H9 (cell line): ENCODE measurements at regions not wholly inside any gene's neighbourhood (a gene's known extent, or its start where the extent isn't known, plus 50 kb on each side); places are given as distances from the start of the nearest gene placed in this dataset.

ENCODE experiments used
- DNase-seq: peaks from one replicate; pipeline ENCODE4 v3.0.0-alpha.2; 2017
- H2AFZ ChIP-seq: one replicate; pipeline ENCODE4 v1.6.1; 2013; ENCODE audit warnings: mild to moderate bottlenecking, low read length, control low read depth, moderate library complexity
- H2AK5ac ChIP-seq: 2 replicates; pipeline ENCODE4 v1.6.1; 2013; ENCODE audit warnings: low read length, control low read depth, mixed read lengths; ENCODE audit not compliant: insufficient read length
- H2BK120ac ChIP-seq: one replicate; pipeline ENCODE4 v1.6.1; 2013; ENCODE audit warnings: low read depth, mild to moderate bottlenecking, low read length, control low read depth, inconsistent platforms; ENCODE audit not compliant: poor library complexity, severe bottlenecking
- H2BK12ac ChIP-seq: 2 replicates; pipeline ENCODE4 v1.6.1; 2013; ENCODE audit warnings: low read length, control low read depth, mixed read lengths, low read depth; ENCODE audit not compliant: insufficient read length
- H2BK15ac ChIP-seq: 2 replicates; pipeline ENCODE4 v1.6.1; 2013; ENCODE audit warnings: low read depth, low read length, control low read depth
- H2BK20ac ChIP-seq: one replicate; pipeline ENCODE4 v1.6.1; 2013; ENCODE audit warnings: low read depth, mild to moderate bottlenecking, low read length, control low read depth, inconsistent platforms; ENCODE audit not compliant: poor library complexity, severe bottlenecking
- H2BK5ac ChIP-seq: 2 replicates; pipeline ENCODE4 v1.6.1; 2013; ENCODE audit warnings: low read length, control low read depth, mixed read lengths; ENCODE audit not compliant: insufficient read length
- H3K14ac ChIP-seq: 2 replicates; pipeline ENCODE4 v1.6.1; 2013; ENCODE audit warnings: low read length, control low read depth; ENCODE audit not compliant: insufficient read depth
- H3K18ac ChIP-seq: 2 replicates; pipeline ENCODE4 v1.6.1; 2013; ENCODE audit warnings: low read depth, mild to moderate bottlenecking, mixed read lengths, low read length, control low read depth; ENCODE audit not compliant: insufficient read length
- H3K23ac ChIP-seq: 2 replicates; pipeline ENCODE4 v1.6.1; 2013; ENCODE audit warnings: low read length, control low read depth, mixed read lengths, low read depth; ENCODE audit not compliant: insufficient read length
- H3K23me2 ChIP-seq: 2 replicates; pipeline ENCODE4 v1.6.1; 2013; ENCODE audit warnings: low read depth, mild to moderate bottlenecking, mixed read lengths, low read length, control low read depth; ENCODE audit not compliant: insufficient read length, poor library complexity, severe bottlenecking
- H3K27ac ChIP-seq: 2 replicates; pipeline ENCODE4 v1.5.1; 2013; ENCODE audit warnings: low read length, control low read depth, mixed read lengths, low read depth; ENCODE audit not compliant: insufficient read length
- H3K27me3 ChIP-seq: 2 replicates; pipeline ENCODE4 v1.6.1; 2013; ENCODE audit warnings: low read length, control low read depth, inconsistent platforms; ENCODE audit not compliant: insufficient read depth
- H3K4ac ChIP-seq: 2 replicates; pipeline ENCODE4 v1.6.1; 2013; ENCODE audit warnings: low read depth, mild to moderate bottlenecking, control low read depth, inconsistent platforms, low read length, moderate library complexity
- H3K4me1 ChIP-seq: 2 replicates; pipeline ENCODE4 v1.6.1; 2013; ENCODE audit warnings: low read length, control low read depth, inconsistent platforms; ENCODE audit not compliant: insufficient read depth
- H3K4me2 ChIP-seq: 2 replicates; pipeline ENCODE4 v1.6.1; 2013; ENCODE audit warnings: low read length, control low read depth, mixed read lengths; ENCODE audit not compliant: insufficient read length, insufficient read depth
- H3K56ac ChIP-seq: 2 replicates; pipeline ENCODE4 v1.6.1; 2013; ENCODE audit warnings: low read depth, mild to moderate bottlenecking, mixed read lengths, low read length, control low read depth; ENCODE audit not compliant: insufficient read length
- H3K79me1 ChIP-seq: 2 replicates; pipeline ENCODE4 v1.6.1; 2013; ENCODE audit warnings: low read depth, mild to moderate bottlenecking, moderate library complexity, low read length, control low read depth, inconsistent platforms; ENCODE audit not compliant: insufficient read depth, poor library complexity, severe bottlenecking
- H3K79me2 ChIP-seq: 2 replicates; pipeline ENCODE4 v1.6.1; 2013; ENCODE audit warnings: low read length, control low read depth, inconsistent platforms; ENCODE audit not compliant: insufficient read depth
- H3K9ac ChIP-seq: 2 replicates; pipeline ENCODE4 v1.6.1; 2013; ENCODE audit warnings: low read length, control low read depth, mixed read lengths; ENCODE audit not compliant: insufficient read length; ENCODE audit errors: extremely low read depth
- H3K9me3 ChIP-seq: one replicate; pipeline ENCODE4 v1.6.1; 2013; ENCODE audit warnings: low read depth, low read length, inconsistent platforms; ENCODE audit not compliant: control insufficient read depth
- H3T11ph ChIP-seq: one replicate; pipeline ENCODE4 v1.6.1; 2013; ENCODE audit warnings: mild to moderate bottlenecking, low read length, control low read depth, inconsistent platforms
- H4K20me1 ChIP-seq: one replicate; pipeline ENCODE4 v1.6.1; 2013; ENCODE audit not compliant: control insufficient read depth, insufficient read length, insufficient read depth
- H4K5ac ChIP-seq: 2 replicates; pipeline ENCODE4 v1.6.1; 2013; ENCODE audit warnings: low read depth, mild to moderate bottlenecking, mixed read lengths, low read length, control low read depth; ENCODE audit not compliant: insufficient read length
- H4K8ac ChIP-seq: replicated peaks from 2 replicates; pipeline ENCODE4 v1.6.1; 2013; ENCODE audit warnings: low read length, control low read depth, mixed read lengths, low read depth; ENCODE audit not compliant: insufficient read length
- H4K91ac ChIP-seq: 2 replicates; pipeline ENCODE4 v1.6.1; 2013; ENCODE audit warnings: low read depth, mild to moderate bottlenecking, moderate library complexity, mixed read lengths, low read length, control low read depth; ENCODE audit not compliant: insufficient read length
- H3K27ac Mint-ChIP-seq, 3 experiments: 2 replicates in 2 of 3; 3 replicates in 1 of 3; pipeline ENCODE4 v1.8.0; 2020 to 2021; ENCODE audit warnings: mixed read lengths in 3 of 3, mild to moderate bottlenecking in 1 of 3, moderate library complexity in 1 of 3
- H3K27me3 Mint-ChIP-seq: 2 replicates; pipeline ENCODE4 v1.8.0; 2021; ENCODE audit warnings: low read depth, mild to moderate bottlenecking, moderate library complexity, mixed read lengths
- H3K36me3 Mint-ChIP-seq, 3 experiments: 2 replicates in 2 of 3; 3 replicates in 1 of 3; pipeline ENCODE4 v1.8.0; 2020 to 2021; ENCODE audit warnings: low read depth in 3 of 3, mixed read lengths in 3 of 3; ENCODE audit not compliant: insufficient read depth in 1 of 3
- H3K4me1 Mint-ChIP-seq, 2 experiments: 2 replicates each; pipeline ENCODE4 v1.8.0; 2020; ENCODE audit warnings: mixed read lengths in 2 of 2
- H3K4me3 Mint-ChIP-seq, 2 experiments: 2 replicates in 1 of 2; 3 replicates in 1 of 2; pipeline ENCODE4 v1.8.0; 2020 to 2021; ENCODE audit warnings: mild to moderate bottlenecking in 2 of 2, mixed read lengths in 2 of 2, moderate library complexity in 1 of 2
- H3K9me3 Mint-ChIP-seq, 2 experiments: 2 replicates in 1 of 2; 3 replicates in 1 of 2; pipeline ENCODE4 v1.8.0; 2020; ENCODE audit warnings: mild to moderate bottlenecking in 2 of 2, mixed read lengths in 2 of 2, moderate library complexity in 1 of 2
- CTCF ChIP-seq: fragments of 200-600 bp; sonication (generic); conservative IDR thresholded peaks from 3 replicates; pipeline ENCODE4 v1.8.0; 2021; ENCODE audit warnings: antibody characterized with exemption, mild to moderate bottlenecking
- WGBS: extraction: QIAGEN DNeasy Blood & Tissue Kit; methylation state at CpG from one replicate; pipeline ENCODE4 v1.1.7; 2013; ENCODE audit warnings: missing lambda C conversion rate, low lambda C conversion rate, mixed read lengths; ENCODE audit not compliant: insufficient read length; ENCODE audit errors: extremely low coverage; 5-methylcytosine and 5-hydroxymethylcytosine counted together

DNA sequence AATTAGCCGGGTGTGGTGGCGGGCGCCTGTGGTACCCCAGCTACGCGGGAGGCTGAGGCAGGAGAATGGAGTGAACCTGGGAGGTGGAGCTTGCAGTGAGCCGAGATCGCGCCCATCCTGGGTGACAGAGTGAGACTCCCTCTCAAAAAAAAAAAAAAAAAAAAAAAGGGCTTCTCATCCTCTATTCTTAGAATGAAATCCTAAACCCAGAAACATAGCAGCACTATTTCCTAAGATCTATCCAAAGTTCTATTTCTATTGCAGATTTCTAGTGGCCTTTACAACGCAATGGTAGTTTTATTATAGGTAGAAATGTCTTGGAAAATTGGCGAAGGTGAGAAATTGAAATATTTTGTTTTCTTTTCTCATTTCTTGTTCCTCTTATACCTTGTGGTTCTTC lies 501.0 kb upstream of the SETBP1 start:
- Mint-ChIP-seq H3K9me3 (no peaks in the 10 kb centered on the region), H3K4me1 (peaks cover 3% of the 10 kb centered on the region in 2 experiments; a peak in 1 of 4 replicates), H3K27ac (no peak overlapping the region), H3K36me3 (no peaks in the 10 kb centered on the region), H3K4me3 (no peak overlapping the region), H3K27me3 (no peaks in the 10 kb centered on the region)
- Histone ChIP-seq H3K4me1 (no peaks in the 10 kb centered on the region), H3K4me2 (no peak overlapping the region), H2BK12ac (no peak overlapping the region), H3K14ac (no peak overlapping the region), H3K27ac (no peak overlapping the region), H3K23ac (no peak overlapping the region), H4K91ac (no peak overlapping the region), H4K5ac (no peak overlapping the region), H3K9ac (no peak overlapping the region), H3K9me3 (no peaks in the 10 kb centered on the region), H2BK15ac (no peak overlapping the region), H3K56ac (no peak overlapping the region), H3K79me2 (no peaks in the 10 kb centered on the region), H2AFZ (no peak overlapping the region), H2BK20ac (no peak overlapping the region), H4K20me1 (no peaks in the 10 kb centered on the region), H3K23me2 (no peaks in the 10 kb centered on the region), H3K18ac (no peak overlapping the region), H4K8ac (no peak overlapping the region), H3K27me3 (no peaks in the 10 kb centered on the region), H3K4ac (no peak overlapping the region), H2BK120ac (no peak overlapping the region), H2BK5ac (no peak overlapping the region), H2AK5ac (no peak overlapping the region), H3K79me1 (no peaks in the 10 kb centered on the region), H3T11ph (no peak overlapping the region)
- no peak for TF ChIP-seq CTCF
- no CpG with 5 or more reads among the region's 10 CpGs for WGBS
- DNase-seq = no peak
